HG03521 (cell line): ENCODE measurements at regions not wholly inside any gene's neighbourhood (a gene's known extent, or its start where the extent isn't known, plus 50 kb on each side); places are given as distances from the start of the nearest gene placed in this dataset.

ENCODE experiments used
- ATAC-seq: cut with Tn5 transposase; IDR thresholded peaks from one replicate; pipeline ENCODE4 v1.9.1; 2021; ENCODE audit warnings: mild to moderate bottlenecking, moderate library complexity; ENCODE audit not compliant: unreplicated experiment

GRCh38 chr6:88388589-88388988, 222.4 kb upstream of the CNR1 start:
- ATAC-seq, result no peak

GRCh38 chr6:88386167-88386566, 220.0 kb upstream of the CNR1 start:
- ATAC-seq, result no peak

GRCh38 chr6:88383183-88383582, 217.0 kb upstream of the CNR1 start:
- no peak for ATAC-seq

- no peak for ATAC-seq
Observed at GRCh38 chr6:88381289-88381642, 215.1 kb upstream of the CNR1 start.

- ATAC-seq, result no peak
Observed at GRCh38 chr6:88380618-88381288, 214.6 kb upstream of the CNR1 start.

GRCh38 chr6:88380083-88380482, 213.9 kb upstream of the CNR1 start:
- no peak for ATAC-seq

- ATAC-seq, result no peak
Observed at GRCh38 chr6:88378639-88379038, 212.5 kb upstream of the CNR1 start.

- ATAC-seq, result no peak
Observed at GRCh38 chr6:88377976-88378568, 211.9 kb upstream of the CNR1 start.

GRCh38 chr6:88376768-88377387, 210.7 kb upstream of the CNR1 start:
- ATAC-seq, result no peak

GRCh38 chr6:88376197-88376596, 210.1 kb upstream of the CNR1 start:
- ATAC-seq, result no peak

- ATAC-seq, result no peak
Observed at GRCh38 chr6:88374553-88374952, 208.4 kb upstream of the CNR1 start.

GRCh38 chr6:88371480-88371879, 205.3 kb upstream of the CNR1 start:
- no peak for ATAC-seq

GRCh38 chr6:88370127-88370710, 204.1 kb upstream of the CNR1 start:
- ATAC-seq, result no peak

GRCh38 chr6:88369262-88369661, 203.1 kb upstream of the CNR1 start:
- no peak for ATAC-seq

GRCh38 chr6:88368071-88368787, 202.1 kb upstream of the CNR1 start:
- no peak for ATAC-seq

- ATAC-seq, result no peak
Observed at GRCh38 chr6:88367248-88367647, 201.1 kb upstream of the CNR1 start.

GRCh38 chr6:88366672-88367071, 200.5 kb upstream of the CNR1 start:
- ATAC-seq, result no peak

- ATAC-seq, result no peak
Observed at GRCh38 chr6:88365656-88366055, 199.5 kb upstream of the CNR1 start.

- ATAC-seq, result no peak
Observed at GRCh38 chr6:88365230-88365629, 199.1 kb upstream of the CNR1 start.

- no peak for ATAC-seq
Observed at GRCh38 chr6:88361754-88362153, 195.6 kb upstream of the CNR1 start.

- ATAC-seq, result no peak
Observed at GRCh38 chr6:88361298-88361697, 195.2 kb upstream of the CNR1 start.
